GM21737 (cell line): ENCODE measurements at regions not wholly inside any gene's neighbourhood (a gene's known extent, or its start where the extent isn't known, plus 50 kb on each side); places are given as distances from the start of the nearest gene placed in this dataset.

Experiments
- ATAC-seq: cut with Tn5 transposase; IDR thresholded peaks from one replicate; pipeline ENCODE4 v1.9.1; 2021; ENCODE audit warnings: mild to moderate bottlenecking, moderate library complexity; ENCODE audit not compliant: unreplicated experiment

DNA sequence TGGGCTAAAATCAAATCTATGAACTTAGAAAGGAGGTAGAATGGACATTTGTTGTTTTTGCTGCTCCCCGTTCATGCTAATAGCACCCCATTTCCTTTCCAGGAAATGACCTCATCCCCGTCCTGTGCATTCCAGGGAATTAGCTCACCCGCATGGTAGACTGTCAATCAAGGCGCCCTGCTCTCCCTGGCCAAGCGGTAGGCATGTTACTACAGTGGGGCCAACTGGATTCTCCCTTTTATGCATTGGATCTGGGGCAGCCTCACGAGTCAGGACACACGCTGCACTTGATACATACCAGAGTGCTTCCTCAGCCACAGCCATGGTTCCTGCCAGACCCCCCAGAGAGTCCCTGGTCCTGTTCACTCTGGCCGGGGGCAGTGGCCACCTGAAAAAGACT lies 111.0 kb upstream of the PTCH1 start:
- no peak for ATAC-seq

DNA sequence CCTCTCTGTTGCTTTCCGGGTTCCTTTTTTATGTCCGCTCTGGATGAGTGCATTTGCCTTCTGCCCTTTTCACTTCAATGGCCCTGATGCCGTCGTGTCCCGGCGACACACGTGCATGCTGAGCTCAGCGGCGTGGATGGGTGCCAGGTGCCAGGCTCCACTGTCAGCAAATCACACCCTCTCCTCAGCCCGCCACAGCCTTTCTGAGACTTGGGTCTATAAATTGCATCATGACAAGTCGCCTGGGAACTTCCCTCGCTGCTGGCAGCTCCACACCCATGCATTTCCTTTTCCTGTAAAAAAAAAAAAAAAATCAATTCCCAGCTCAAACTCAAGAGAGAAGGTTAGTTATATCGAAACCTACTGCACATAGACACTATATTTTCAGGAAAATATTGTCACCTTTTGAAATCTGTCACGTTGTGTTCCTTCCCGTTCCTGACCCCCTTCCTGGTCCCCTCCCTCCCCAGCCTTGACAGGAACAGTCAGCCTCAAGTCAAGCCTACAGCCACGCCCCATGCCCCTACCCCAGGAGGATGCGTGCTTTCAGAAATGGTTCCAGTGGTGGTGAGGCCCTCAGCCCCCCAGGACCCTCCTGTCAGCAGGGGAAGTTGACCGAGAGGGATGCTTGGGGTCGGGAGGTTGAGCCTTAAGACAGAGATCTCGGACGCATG lies 110.3 kb upstream of the PTCH1 start:
- no peak for ATAC-seq

- ATAC-seq = no peak
These were observed 109.6 kb upstream of the PTCH1 start for GRCh38 chr9:95626341-95626740.

DNA sequence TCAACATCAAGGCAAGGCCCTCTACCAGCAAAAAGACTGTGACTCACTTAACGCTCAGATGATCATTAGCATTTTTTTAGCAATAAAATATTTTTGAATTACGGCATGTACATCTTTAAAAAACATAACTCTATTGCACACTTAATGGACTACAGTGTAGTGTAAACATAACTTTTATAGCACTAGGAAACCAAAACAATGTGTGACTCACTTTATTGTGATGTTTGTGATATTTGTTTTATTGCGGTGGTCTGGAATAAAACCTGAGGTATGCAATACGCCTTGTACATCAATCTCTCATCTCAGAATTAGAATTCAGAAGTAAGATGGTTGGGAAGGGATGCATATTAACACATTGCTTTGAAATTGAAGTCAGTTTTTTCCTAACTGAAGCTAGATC lies 106.9 kb upstream of the PTCH1 start:
- no peak for ATAC-seq

DNA sequence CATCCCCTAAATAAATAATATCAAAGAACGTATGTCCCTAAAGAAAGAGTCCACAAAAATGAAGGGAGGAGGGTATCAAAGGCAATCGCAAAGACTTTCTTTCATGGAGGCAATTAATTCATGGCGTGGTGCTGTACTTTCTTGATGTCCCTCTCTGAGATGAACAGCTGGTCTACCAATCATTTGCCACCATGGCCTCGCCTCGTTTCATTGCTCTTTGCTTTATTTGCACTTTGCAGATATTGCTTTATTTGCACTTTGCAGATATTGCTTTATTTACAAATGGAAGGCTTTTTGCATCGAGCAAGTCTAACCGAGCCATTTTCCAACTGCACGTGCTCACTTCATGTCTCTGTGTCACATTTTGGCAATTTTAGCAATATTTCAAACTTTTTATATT lies 104.0 kb upstream of the PTCH1 start:
- ATAC-seq = no peak

DNA sequence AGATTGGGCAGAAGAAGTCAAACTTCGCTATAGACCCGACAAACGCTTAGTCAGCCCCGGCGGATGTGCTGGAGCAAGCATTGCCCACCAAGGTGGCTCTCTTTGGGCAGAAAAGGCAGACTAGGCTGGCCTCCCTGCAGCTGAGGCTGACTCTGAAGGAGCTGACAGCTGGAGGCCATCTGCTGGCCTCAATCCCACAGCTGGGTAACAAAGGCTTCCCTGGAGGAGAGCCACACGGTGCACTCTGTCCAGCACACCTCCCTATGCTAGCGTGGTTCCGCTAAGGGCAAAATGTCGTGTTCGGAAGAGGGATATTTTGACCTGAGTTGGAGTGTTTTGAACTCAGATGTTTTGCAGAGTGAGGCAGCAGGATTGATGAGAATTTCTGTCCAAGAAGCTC lies 103.5 kb upstream of the PTCH1 start:
- no peak for ATAC-seq

DNA sequence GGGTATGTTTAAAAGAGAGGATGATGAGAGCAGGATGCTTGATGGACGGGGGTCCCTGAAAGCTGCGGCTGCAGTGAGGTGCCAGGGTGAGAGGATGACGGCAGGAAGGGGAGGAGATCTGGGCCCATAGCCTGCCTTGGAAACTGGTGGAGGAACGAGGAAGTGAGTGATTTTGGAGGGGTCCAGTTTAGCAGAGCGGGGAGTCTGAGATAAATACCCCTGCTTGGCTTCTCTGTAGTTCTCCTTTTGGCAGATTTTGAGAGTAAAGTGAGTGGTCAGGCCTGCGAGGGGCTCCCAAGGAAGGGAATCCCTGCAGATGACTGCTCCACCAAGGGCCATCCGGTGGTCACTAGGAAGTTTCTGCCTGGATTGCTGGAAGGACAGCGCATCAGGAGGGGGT lies 98.5 kb upstream of the PTCH1 start:
- no peak for ATAC-seq

- no peak for ATAC-seq
These were observed 96.9 kb upstream of the PTCH1 start for GRCh38 chr9:95613670-95614069.

GRCh38 chr9:95611354-95611753 lies 94.6 kb upstream of the PTCH1 start:
- ATAC-seq = no peak

DNA sequence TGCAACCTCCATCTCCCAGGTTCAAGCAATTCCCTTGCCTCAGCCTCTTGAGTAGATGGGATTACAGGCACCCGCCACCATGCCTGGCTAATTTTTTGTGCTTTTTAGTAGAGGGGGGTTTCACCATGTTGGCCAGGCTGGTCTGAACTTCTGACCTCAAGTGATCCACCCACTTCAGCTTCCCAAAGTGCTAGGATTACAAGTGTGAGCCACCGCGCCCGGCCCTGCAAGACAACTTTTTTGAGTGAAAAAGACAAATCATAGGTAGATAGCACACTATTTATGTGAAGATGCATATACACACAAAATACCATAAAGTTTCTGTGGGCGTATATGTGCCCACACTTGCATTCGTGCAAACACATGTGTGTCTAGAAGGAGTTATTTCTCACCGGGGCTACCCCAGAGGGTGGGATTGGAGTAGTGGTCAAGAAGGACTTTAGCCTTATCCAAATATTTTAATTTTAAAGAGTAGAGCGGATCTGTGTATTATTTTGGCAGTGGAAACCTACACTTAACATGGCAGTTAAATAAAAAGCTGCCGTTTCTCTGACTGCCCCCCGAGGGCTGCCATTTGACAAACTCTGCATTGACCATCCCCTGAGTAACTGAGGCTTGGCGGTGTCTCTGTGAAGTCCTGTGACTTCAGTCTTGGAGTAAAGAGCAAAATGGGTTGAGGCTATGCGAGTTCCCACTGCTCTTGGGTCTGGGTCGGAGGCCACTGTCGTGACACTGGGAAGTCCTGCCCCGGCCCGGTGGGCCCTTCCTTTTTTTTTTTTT lies 93.4 kb upstream of the PTCH1 start:
- ATAC-seq = no peak

GRCh38 chr9:95609426-95609825 lies 92.7 kb upstream of the PTCH1 start:
- ATAC-seq = no peak

DNA sequence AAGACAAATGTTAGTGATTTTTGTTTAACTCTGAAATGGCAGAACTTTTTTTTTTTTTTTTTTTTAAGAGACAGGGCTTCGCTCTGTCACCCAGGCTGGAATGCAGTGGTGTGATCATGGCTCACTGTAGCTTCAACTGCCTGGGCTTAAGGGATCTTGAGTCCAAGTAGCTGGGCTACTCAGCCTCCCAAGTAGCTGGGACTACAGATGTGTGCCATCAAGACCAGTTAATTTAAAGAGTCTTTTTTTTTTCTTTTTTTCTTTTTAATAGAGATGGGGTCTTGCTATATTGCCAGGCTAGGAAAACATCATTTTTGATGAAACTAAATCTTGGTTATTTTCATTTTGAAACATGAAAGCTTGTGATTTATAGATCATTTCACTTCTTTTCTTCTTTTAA lies 91.6 kb upstream of the PTCH1 start:
- no peak for ATAC-seq

- ATAC-seq = no peak
These were observed 90.7 kb upstream of the PTCH1 start for GRCh38 chr9:95607507-95607906.

DNA sequence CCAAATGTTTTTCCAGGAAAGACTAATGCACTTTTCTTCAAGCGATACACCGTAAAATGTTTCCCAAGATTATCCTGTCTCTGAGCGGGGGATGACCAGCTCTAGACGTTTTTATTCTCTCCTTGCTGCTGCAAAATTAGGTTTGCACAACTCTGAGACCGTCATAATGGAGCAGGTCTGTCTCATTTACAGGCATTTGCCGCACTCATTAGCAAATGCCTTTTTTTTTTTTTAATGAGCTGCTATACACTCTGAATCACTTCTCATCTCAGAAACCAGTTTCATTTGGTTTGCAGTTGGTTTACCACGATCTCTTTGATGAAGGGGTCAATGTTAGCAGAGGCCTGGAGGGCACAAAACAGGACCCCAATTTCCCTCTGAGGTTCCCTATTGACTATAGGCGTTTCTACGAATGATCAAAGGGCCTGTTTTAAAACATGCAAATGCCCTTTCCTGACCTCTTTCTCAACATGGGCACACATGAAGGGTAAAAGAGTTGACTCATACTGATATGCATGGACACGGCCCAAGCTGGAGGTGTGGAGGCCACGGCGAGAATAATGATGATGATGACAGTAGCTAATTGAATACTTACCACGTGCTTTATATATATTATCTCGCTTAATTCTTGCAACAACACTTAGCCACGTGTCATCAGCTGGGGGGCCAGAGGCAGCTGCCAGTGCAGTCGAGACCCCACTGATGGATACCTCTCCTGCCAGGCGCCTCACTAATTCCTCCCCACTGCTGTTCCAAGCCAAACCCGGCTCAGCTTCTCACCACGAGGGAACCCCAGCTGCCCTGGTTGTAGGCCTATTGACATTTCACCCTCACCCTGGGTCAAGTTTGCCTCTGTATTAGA lies 89.9 kb upstream of the PTCH1 start:
- no peak for ATAC-seq

GRCh38 chr9:95605816-95606488 lies 89.2 kb upstream of the PTCH1 start:
- no peak for ATAC-seq

- ATAC-seq = no peak
These were observed 88.3 kb upstream of the PTCH1 start for GRCh38 chr9:95605101-95605500.

GRCh38 chr9:95598236-95598635 lies 81.5 kb upstream of the PTCH1 start:
- ATAC-seq = no peak

DNA sequence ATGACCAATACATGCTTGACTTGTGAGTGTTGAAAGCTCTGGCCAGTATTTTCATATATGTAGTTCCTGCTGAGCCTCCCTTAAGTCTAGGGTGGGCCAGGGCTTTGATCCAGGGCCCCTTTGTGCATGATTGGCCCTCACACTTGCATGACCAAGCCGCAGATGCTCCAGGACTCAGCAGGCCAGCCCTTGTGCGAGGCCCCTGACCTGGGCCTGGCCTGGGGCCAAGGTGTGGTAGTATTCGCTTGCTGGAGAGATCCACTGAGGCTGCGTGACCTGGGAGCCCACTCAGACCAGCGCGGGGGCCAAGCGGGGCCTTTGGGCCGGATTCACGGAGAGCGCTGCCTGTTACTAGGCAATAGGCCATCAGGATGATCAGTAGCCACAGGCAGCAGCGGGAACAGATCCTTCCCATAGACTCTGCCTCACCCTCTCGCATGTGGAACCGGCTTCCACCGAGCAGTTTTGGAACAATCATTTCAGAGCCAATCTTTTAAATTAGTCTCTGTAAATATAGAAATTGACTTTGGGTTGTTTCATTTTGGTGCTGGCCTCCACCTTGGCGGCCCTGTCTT lies 79.0 kb upstream of the PTCH1 start:
- no peak for ATAC-seq

DNA sequence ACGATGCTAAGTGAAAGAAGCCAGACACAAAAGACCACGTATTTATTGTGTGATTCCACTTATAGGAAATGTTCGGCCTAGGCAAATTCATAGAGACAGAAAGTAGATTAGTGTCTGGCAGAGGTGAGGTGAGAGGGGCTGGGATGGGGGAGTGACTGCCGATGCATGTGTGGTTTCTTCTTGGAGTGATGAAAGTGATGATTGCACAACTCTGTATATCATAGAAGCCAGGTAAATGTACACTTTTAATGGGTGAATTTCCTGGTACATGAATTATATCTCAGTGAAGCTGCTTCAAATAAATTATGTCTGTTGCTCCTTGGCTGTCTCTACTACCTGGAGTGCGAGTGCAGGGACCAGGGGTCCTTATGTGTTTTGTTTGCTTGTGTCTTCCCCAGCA lies 76.2 kb upstream of the PTCH1 start:
- ATAC-seq = no peak

DNA sequence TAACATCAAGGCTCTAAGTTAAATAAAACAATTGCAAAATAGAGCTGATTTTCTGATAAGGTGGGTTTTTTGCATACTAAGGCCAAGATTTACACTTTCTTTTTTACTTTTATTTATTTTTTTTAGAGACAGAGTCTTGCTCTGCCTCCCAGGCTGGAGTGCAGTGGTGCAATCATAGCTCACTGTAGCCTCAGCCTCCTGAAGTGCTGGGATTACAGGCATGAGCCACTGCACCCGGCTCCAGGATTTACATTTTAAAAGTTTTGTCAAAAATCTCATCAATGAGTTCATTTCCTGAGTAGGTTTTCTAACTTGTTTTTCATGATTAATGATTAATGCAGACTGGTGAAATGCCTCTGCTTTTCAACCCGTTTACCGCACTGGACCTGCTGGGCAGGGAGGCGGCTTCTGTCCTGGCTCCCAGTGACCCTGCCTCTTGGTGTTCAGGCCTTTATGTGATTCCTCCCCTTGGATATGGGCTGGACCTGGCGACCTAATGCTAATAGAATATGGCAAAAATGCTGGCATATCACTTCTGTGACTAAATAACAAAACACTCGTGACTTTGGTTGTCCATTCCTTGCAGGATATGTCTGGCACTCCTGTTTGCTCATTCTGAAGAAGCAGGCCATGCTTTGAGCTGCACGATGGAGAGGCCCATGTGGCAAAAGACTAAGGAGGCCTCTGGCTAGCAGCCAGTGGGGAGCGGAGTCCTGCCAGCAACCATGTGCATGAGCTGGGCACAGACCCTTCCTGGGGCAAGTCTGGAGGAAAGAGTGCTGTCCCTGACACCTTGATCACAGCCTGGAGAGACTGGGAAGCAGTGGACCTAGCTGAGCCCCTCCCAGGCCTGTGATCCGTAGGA lies 72.2 kb upstream of the PTCH1 start:
- ATAC-seq = no peak
